ENCODE measurements at regions not wholly inside any gene's neighbourhood (a gene's known extent, or its start where the extent isn't known, plus 50 kb on each side); places are given as distances from the start of the nearest gene placed in this dataset.

DNA sequence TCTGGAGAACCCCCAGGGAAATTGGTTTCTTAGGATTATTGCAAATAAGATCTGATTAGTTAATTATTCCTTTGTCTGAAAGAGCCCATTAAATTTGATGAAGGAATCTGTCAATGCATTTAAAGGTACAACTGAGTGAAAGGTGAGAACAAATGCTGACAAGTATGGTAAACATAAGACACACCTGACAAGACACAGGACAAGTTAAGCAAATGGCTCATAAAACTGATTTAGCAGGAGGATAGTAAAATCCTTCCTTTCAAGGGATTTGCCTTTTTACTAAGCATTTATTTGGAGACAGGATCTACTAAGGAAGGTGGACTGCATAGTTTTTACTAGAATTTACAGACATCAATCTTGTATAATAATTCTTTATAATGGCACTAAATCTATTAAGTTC lies 553.9 kb downstream of the SPRY1 start:
- H3K4me3 ChIP-seq (ENCODE audit: low read length): no peak overlapping the region
- TF ChIP-seq CTCF (conservative IDR thresholded peaks at IDR 0.05; ENCODE audit: low read depth, low read length): no peak
- DNase-seq (ENCODE audit: low read depth): no peak

GRCh38 chr4:123952530-123953274 lies 556.1 kb downstream of the SPRY1 start:
- no peak overlapping the region for H3K4me3 ChIP-seq (ENCODE audit: low read length)
- no peak for DNase-seq (ENCODE audit: low read depth)
- TF ChIP-seq CTCF (conservative IDR thresholded peaks at IDR 0.05; ENCODE audit: low read depth, low read length): no peak

DNA sequence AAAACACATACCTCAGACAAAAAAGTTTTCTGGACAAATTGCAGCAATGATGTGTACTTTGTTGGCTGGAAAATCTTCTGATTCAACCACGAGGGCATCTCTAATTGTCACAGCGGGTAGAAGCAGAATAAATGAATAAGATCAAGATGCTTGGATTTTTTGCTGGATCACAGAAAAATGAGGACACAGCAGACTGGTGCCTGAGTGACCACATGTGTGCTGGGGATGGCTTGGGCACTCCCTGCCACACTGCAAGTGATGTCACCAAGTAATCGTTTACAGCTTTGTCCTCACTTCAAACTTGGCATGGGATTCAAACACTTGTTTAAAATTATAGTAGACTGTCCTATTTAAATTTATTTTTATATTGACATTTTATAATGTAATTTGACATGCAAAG lies 557.0 kb downstream of the SPRY1 start:
- H3K4me3 ChIP-seq (ENCODE audit: low read length): no peak overlapping the region
- TF ChIP-seq CTCF (conservative IDR thresholded peaks at IDR 0.05; ENCODE audit: low read depth, low read length): no peak
- DNase-seq (ENCODE audit: low read depth): no peak

DNA sequence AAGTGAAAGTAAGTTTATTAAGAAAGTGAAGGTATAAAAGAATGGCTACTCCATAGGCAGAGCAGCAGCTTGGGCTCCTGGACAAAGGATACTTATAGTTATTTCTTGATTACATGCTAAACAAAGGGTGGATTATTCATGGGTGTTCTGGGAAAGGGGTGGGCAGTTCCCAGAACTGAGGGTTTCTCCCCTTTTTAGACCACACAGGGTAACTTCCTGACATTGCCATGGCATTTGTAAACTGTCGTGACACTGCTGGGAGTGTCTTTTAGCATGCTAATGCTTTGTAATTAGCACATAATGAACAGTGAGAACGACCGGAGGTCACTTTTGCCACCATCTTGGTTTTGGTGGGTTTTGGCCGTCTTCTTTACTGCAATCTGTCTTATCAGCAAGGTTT lies 557.6 kb downstream of the SPRY1 start:
- no peak for TF ChIP-seq CTCF (conservative IDR thresholded peaks at IDR 0.05; ENCODE audit: low read depth, low read length)
- no peak for DNase-seq (ENCODE audit: low read depth)
- no peak overlapping the region for H3K4me3 ChIP-seq (ENCODE audit: low read length)

- no peak overlapping the region for H3K4me3 ChIP-seq (ENCODE audit: low read length)
- TF ChIP-seq CTCF (conservative IDR thresholded peaks at IDR 0.05; ENCODE audit: low read depth, low read length): no peak
- no peak for DNase-seq (ENCODE audit: low read depth)
Observed at GRCh38 chr4:123955167-123955800, 558.7 kb downstream of the SPRY1 start.

DNA sequence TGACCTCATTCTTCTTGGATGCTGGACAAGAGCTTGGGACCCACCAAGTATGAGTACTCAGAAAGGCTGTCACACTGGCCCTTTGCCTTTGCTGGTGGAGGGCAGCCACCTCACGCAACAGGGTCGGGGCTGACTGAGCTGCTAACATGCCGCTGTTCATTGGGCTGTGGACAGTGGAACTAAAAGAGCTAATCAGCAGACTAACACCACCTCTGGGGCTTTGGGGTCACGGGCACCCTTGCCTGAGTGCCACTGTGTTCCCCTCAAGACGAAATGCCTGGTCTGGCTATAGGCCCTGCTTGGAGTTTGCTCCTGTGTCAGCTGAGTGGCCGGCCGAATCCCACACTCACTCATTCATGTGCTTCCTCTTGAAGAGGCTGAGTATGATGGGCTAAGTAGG lies 559.6 kb downstream of the SPRY1 start:
- no peak for TF ChIP-seq CTCF (conservative IDR thresholded peaks at IDR 0.05; ENCODE audit: low read depth, low read length)
- H3K4me3 ChIP-seq (ENCODE audit: low read length): no peak overlapping the region
- no peak for DNase-seq (ENCODE audit: low read depth)
